SK-N-SH (cell line): ENCODE measurements at regions not wholly inside any gene's neighbourhood (a gene's known extent, or its start where the extent isn't known, plus 50 kb on each side); places are given as distances from the start of the nearest gene placed in this dataset.

Source experiments
- CTCF ChIA-PET: fragments of 300-600, 350-600 bp; formaldehyde crosslinking; extraction: SDS; loops from one replicate; lab custom pipeline; 2021; lab: Yijun Ruan, JAX
- POLR2A ChIA-PET: fragments of 350-600 bp; sonication (Branson Sonifier 250); formaldehyde crosslinking; extraction: SDS; loops from one replicate; lab custom pipeline; 2020; ENCODE audit warnings: antibody characterized with exemption, inconsistent platforms; lab: Yijun Ruan, JAX
- DNase-seq: peaks from one replicate; pipeline ENCODE4 v3.0.0; 2012
- H2AFZ ChIP-seq: fragments of 200-600 bp; sonication (generic); 2 replicates; pipeline ENCODE4 v1.8.1; 2016; ENCODE audit warnings: antibody characterized with exemption, mild to moderate bottlenecking, low read depth
- H3F3A ChIP-seq: fragments of 200-600 bp; sonication (generic); replicated peaks from 2 replicates; pipeline ENCODE3; 2016; ENCODE audit warnings: antibody characterized with exemption, mild to moderate bottlenecking; ENCODE audit not compliant: insufficient read depth
- H3K27ac ChIP-seq, 2 experiments: fragments of 200-500 bp in 1 of 2; fragments of 200-600 bp in 1 of 2; sonication (Bioruptor generic) in 1 of 2; sonication (generic), shearing (Covaris generic) in 1 of 2; 2 replicates each; pipeline versions ENCODE4 v1.5.1 to v1.6.1; 2014 to 2016; ENCODE audit warnings: low read depth in 2 of 2, inconsistent platforms in 1 of 2, low read length in 1 of 2, mild to moderate bottlenecking in 1 of 2, mixed read lengths in 1 of 2
- H3K27me3 ChIP-seq: fragments of 200-600 bp; sonication (generic), shearing (Covaris generic); 2 replicates; pipeline ENCODE4 v1.6.1; 2016; ENCODE audit warnings: mixed run types; ENCODE audit not compliant: insufficient read depth
- H3K36me3 ChIP-seq, 2 experiments: fragments of 200-500 bp in 1 of 2; fragments of 200-600 bp in 1 of 2; sonication (Bioruptor generic) in 1 of 2; sonication (generic) in 1 of 2; replicated peaks in 1 of 2; 2 replicates each; pipeline versions ENCODE3 to v1.5.1; 2014 to 2016; ENCODE audit warnings: low read length in 1 of 2, mild to moderate bottlenecking in 1 of 2; ENCODE audit not compliant: insufficient read depth in 2 of 2, control insufficient read depth in 1 of 2
- H3K4me1 ChIP-seq, 2 experiments: fragments of 200-500 bp in 1 of 2; fragments of 200-600 bp in 1 of 2; sonication (Bioruptor generic) in 1 of 2; sonication (generic), shearing (Covaris generic) in 1 of 2; 2 replicates each; pipeline versions ENCODE4 v1.5.1 to v1.6.1; 2014 to 2016; ENCODE audit warnings: low read depth in 1 of 2, low read length in 1 of 2, mixed run types in 1 of 2; ENCODE audit not compliant: insufficient read depth in 2 of 2, control insufficient read depth in 1 of 2
- H3K4me2 ChIP-seq: fragments of 200-600 bp; sonication (generic), shearing (Covaris generic); 2 replicates; pipeline ENCODE4 v1.6.1; 2017; ENCODE audit warnings: mixed run types
- H3K4me3 ChIP-seq, 2 experiments: fragments of 200-500 bp in 1 of 2; fragments of 200-600 bp in 1 of 2; sonication (Bioruptor generic) in 1 of 2; sonication (generic), shearing (Covaris generic) in 1 of 2; 2 replicates each; pipeline versions ENCODE4 v1.5.1 to v1.8.1; 2014 to 2016; ENCODE audit warnings: low read depth in 2 of 2, inconsistent platforms in 1 of 2, low read length in 1 of 2, mild to moderate bottlenecking in 1 of 2, mixed read lengths in 1 of 2, moderate library complexity in 1 of 2
- H3K79me2 ChIP-seq: fragments of 200-600 bp; sonication (generic); 2 replicates; pipeline ENCODE4 v1.8.1; 2017; ENCODE audit warnings: mild to moderate bottlenecking; ENCODE audit not compliant: insufficient read depth
- H3K9ac ChIP-seq: fragments of 200-600 bp; sonication (generic); 2 replicates; pipeline ENCODE4 v1.6.1; 2017; ENCODE audit warnings: mixed run types
- H3K9me2 ChIP-seq: fragments of 200-600 bp; sonication (generic); 2 replicates; pipeline ENCODE4 v1.6.1; 2017; ENCODE audit warnings: mixed run types
- H3K9me3 ChIP-seq: fragments of 200-600 bp; sonication (generic); 2 replicates; pipeline ENCODE4 v1.6.1; 2017; ENCODE audit warnings: mixed run types, mild to moderate bottlenecking, moderate library complexity
- H4K20me1 ChIP-seq: fragments of 200-600 bp; sonication (generic); 2 replicates; pipeline ENCODE4 v1.6.1; 2017; ENCODE audit warnings: mild to moderate bottlenecking, mixed run types; ENCODE audit not compliant: insufficient read depth
- CHD2 ChIP-seq: fragments of 150-350 bp; IDR thresholded peaks from 2 replicates; pipeline ENCODE4 v1.6.1; 2018; ENCODE audit warnings: low read length; ENCODE audit not compliant: partially characterized antibody
- EP300 ChIP-seq, 2 experiments: IDR thresholded peaks; 2 replicates each; pipeline versions ENCODE4 v1.4.0 to v1.6.1; 2012; ENCODE audit warnings: borderline replicate concordance in 1 of 2, low read depth in 1 of 2, low read length in 1 of 2
- EZH2phosphoT487 ChIP-seq: fragments of 200-600 bp; sonication (generic); IDR thresholded peaks from 2 replicates; pipeline ENCODE4 v1.6.1; 2017; ENCODE audit warnings: low read depth, mixed run types, mild to moderate bottlenecking, antibody characterized with exemption, moderate library complexity, borderline replicate concordance
- FOXJ3 ChIP-seq: sonication (generic); formaldehyde crosslinking; IDR thresholded peaks from 2 replicates; pipeline ENCODE4 v1.5.1; 2020; ENCODE audit warnings: mild to moderate bottlenecking, missing genetic modification reagents
- GABPA ChIP-seq: IDR thresholded peaks from 2 replicates; pipeline ENCODE4 v1.4.0; 2012; ENCODE audit warnings: low read depth, mild to moderate bottlenecking
- JUND ChIP-seq: IDR thresholded peaks from 2 replicates; pipeline ENCODE4 v1.4.0; 2012
- NFIC ChIP-seq: IDR thresholded peaks from 2 replicates; pipeline ENCODE4 v1.4.0; 2012; ENCODE audit warnings: borderline replicate concordance
- POLR2AphosphoS5 ChIP-seq: IDR thresholded peaks from 2 replicates; pipeline ENCODE4 v1.6.1; 2012; ENCODE audit warnings: low read depth, low read length
- RAD21 ChIP-seq: IDR thresholded peaks from 2 replicates; pipeline ENCODE4 v1.6.1; 2012; ENCODE audit warnings: mild to moderate bottlenecking, low read length
- RFX5 ChIP-seq: IDR thresholded peaks from 2 replicates; pipeline ENCODE4 v1.6.1; 2012; ENCODE audit warnings: mild to moderate bottlenecking, improper control_type of control experiment, low read length
- SMC3 ChIP-seq: IDR thresholded peaks from 2 replicates; pipeline ENCODE4 v1.6.1; 2012; ENCODE audit warnings: low read depth, low read length, improper control_type of control experiment
- WGBS: methylation state at CpG from one replicate; pipeline ENCODE4 v1.1.6; 2017; ENCODE audit warnings: low lambda C conversion rate; 5-methylcytosine and 5-hydroxymethylcytosine counted together
- TF ChIP-seq, protein P1 (sequence below): IDR thresholded peaks from 2 replicates; pipeline ENCODE4 v1.6.1; 2012; ENCODE audit warnings: mild to moderate bottlenecking, low read depth, low read length, moderate library complexity
- TF ChIP-seq, protein P2 (sequence below): fragments of 150-350 bp; IDR thresholded peaks from 2 replicates; pipeline ENCODE4 v1.6.1; 2016; ENCODE audit warnings: mild to moderate bottlenecking, low read depth, low read length
- TF ChIP-seq, protein P3 (sequence below): fragments of 200-600 bp; sonication (generic); IDR thresholded peaks from 2 replicates; pipeline ENCODE4 v1.6.1; 2017; ENCODE audit warnings: antibody characterized with exemption, mild to moderate bottlenecking, moderate library complexity
- TF ChIP-seq, protein P4 (sequence below): IDR thresholded peaks from 2 replicates; pipeline ENCODE4 v1.4.0; 2012; ENCODE audit warnings: low read depth
- TF ChIP-seq, protein P5 (sequence below): IDR thresholded peaks from 2 replicates; pipeline ENCODE4 v1.4.0; 2012; ENCODE audit warnings: low read depth, borderline replicate concordance

DNA sequence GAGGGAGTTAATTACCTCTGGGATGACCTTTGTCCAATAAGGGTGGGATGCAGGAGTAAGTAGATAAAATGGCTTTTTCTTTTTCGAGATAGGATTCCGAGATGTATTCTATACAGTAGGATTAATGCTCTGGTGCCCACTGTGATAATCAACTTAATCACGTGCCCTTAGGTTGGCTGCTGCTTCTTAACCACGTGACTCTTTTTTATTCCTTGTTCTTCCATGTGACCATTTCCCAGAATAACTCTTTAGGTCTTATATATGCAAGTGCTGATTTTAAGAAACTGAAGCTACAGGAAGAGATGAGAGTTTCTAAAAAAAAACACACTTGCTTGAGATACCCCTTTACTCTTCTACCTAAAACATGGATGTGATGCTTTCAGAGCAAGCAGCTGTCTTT is 1628.9 kb downstream of the PCDH7 start:
- CTCF ChIA-PET, result no interaction called here

DNA sequence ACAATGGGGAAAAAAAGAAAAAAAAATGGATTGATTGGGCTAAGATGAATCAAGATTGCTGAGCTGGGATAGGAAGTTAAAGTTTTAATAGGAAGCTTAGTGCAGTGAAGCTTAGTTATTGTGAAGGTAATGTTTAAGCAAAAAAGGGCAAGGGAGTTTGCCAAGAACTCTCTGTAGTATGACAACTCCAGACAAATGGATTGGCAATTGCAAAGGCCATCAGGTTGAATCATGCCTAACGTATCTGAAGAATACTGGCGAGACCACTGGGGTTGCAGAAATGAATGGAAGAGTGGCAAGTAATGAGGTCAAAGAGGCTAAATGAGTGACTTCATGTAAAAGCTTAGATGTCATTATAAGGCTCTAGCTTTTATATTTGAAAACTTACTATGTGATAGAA is 1654.0 kb downstream of the PCDH7 start:
- TF ChIP-seq JUND, result no peak
- Histone ChIP-seq H3K9me2 (no peaks in the 10 kb centered on the region), H3K9ac (no peak overlapping the region), H3K4me3 (no peak overlapping the region), H4K20me1 (no peaks in the 10 kb centered on the region), H3K36me3 (no peaks in the 10 kb centered on the region), H3K27me3 (no peaks in the 10 kb centered on the region), H3K9me3 (no peaks in the 10 kb centered on the region), H3K79me2 (no peaks in the 10 kb centered on the region), H3K4me1 (no peaks in the 10 kb centered on the region), H3F3A (no peaks in the 10 kb centered on the region), H3K27ac (no peak overlapping the region), H3K4me2 (no peak overlapping the region), H2AFZ (no peak overlapping the region)
- WGBS, result 26% methylated on average over 2 of the region's 2 CpGs
- DNase-seq, result no peak
- ChIA-PET CTCF (no interaction called here), POLR2A (no interaction called here)

More for the DNA sequence above, 1628.9 kb downstream of the PCDH7 start:
- WGBS, result 9% methylated on average over 4 of the region's 4 CpGs
- no peak overlapping the region for H3K27ac ChIP-seq
- no peaks in the 10 kb centered on the region for H3K79me2 ChIP-seq
- H3F3A ChIP-seq, result no peaks in the 10 kb centered on the region
- no peaks in the 10 kb centered on the region for H3K36me3 ChIP-seq
- no peaks in the 10 kb centered on the region for H3K9me3 ChIP-seq
- H2AFZ ChIP-seq, result no peak overlapping the region
- H3K27me3 ChIP-seq, result no peaks in the 10 kb centered on the region
- POLR2A ChIA-PET, result no interaction called here
- H3K9ac ChIP-seq, result no peak overlapping the region
- H3K4me2 ChIP-seq, result no peak overlapping the region
- no peak overlapping the region for H3K4me3 ChIP-seq
- H4K20me1 ChIP-seq, result no peaks in the 10 kb centered on the region
- no peaks in the 10 kb centered on the region for H3K4me1 ChIP-seq
- DNase-seq, result no peak
- H3K9me2 ChIP-seq, result no peaks in the 10 kb centered on the region
- no peak for TF ChIP-seq RAD21
- TF ChIP-seq NFIC, result no peak

DNA sequence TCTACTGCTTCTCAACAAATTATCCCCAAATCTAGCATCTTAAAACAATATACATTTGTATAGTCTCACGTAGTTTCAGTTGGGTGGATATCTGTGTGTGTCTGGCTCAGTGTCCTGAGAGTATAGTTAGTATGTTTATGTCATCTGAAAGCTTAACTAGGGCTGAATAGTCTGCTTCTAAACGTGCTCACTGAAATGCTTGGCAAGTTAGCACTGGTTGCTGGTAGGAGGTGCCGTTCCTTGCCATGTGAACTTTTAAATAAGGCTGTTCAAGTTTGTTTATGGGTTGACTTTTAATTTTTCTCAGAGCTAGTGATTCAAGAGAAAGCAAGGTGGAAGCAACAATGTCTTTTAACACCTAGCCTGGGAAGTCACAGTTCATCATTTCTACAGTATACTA is 1673.6 kb downstream of the PCDH7 start:
- ChIA-PET CTCF (no interaction called here), POLR2A (no interaction called here)
- 4% methylated on average over 3 of the region's 3 CpGs for WGBS
- no peaks in the 10 kb centered on the region for H3K4me1 ChIP-seq
- H3F3A ChIP-seq, result no peaks in the 10 kb centered on the region
- H2AFZ ChIP-seq, result no peak overlapping the region
- no peak for DNase-seq
- no peak overlapping the region for H3K27ac ChIP-seq
- no peak overlapping the region for H3K4me3 ChIP-seq
- H3K4me2 ChIP-seq, result no peak overlapping the region
- H4K20me1 ChIP-seq, result no peaks in the 10 kb centered on the region
- H3K9me2 ChIP-seq, result no peaks in the 10 kb centered on the region
- no peaks in the 10 kb centered on the region for H3K79me2 ChIP-seq
- no peaks in the 10 kb centered on the region for H3K27me3 ChIP-seq
- no peaks in the 10 kb centered on the region for H3K36me3 ChIP-seq
- no peaks in the 10 kb centered on the region; the same call in 1 of the 2 replicates for H3K9me3 ChIP-seq
- no peak overlapping the region for H3K9ac ChIP-seq
- TF ChIP-seq GABPA, result no peak
- TF ChIP-seq POLR2AphosphoS5, result no peak
- TF ChIP-seq, protein P1, sequence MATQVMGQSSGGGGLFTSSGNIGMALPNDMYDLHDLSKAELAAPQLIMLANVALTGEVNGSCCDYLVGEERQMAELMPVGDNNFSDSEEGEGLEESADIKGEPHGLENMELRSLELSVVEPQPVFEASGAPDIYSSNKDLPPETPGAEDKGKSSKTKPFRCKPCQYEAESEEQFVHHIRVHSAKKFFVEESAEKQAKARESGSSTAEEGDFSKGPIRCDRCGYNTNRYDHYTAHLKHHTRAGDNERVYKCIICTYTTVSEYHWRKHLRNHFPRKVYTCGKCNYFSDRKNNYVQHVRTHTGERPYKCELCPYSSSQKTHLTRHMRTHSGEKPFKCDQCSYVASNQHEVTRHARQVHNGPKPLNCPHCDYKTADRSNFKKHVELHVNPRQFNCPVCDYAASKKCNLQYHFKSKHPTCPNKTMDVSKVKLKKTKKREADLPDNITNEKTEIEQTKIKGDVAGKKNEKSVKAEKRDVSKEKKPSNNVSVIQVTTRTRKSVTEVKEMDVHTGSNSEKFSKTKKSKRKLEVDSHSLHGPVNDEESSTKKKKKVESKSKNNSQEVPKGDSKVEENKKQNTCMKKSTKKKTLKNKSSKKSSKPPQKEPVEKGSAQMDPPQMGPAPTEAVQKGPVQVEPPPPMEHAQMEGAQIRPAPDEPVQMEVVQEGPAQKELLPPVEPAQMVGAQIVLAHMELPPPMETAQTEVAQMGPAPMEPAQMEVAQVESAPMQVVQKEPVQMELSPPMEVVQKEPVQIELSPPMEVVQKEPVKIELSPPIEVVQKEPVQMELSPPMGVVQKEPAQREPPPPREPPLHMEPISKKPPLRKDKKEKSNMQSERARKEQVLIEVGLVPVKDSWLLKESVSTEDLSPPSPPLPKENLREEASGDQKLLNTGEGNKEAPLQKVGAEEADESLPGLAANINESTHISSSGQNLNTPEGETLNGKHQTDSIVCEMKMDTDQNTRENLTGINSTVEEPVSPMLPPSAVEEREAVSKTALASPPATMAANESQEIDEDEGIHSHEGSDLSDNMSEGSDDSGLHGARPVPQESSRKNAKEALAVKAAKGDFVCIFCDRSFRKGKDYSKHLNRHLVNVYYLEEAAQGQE, result no peak
- no peak for TF ChIP-seq JUND
- TF ChIP-seq, protein P2, sequence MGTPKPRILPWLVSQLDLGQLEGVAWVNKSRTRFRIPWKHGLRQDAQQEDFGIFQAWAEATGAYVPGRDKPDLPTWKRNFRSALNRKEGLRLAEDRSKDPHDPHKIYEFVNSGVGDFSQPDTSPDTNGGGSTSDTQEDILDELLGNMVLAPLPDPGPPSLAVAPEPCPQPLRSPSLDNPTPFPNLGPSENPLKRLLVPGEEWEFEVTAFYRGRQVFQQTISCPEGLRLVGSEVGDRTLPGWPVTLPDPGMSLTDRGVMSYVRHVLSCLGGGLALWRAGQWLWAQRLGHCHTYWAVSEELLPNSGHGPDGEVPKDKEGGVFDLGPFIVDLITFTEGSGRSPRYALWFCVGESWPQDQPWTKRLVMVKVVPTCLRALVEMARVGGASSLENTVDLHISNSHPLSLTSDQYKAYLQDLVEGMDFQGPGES, result no peak
- TF ChIP-seq, protein P3, sequence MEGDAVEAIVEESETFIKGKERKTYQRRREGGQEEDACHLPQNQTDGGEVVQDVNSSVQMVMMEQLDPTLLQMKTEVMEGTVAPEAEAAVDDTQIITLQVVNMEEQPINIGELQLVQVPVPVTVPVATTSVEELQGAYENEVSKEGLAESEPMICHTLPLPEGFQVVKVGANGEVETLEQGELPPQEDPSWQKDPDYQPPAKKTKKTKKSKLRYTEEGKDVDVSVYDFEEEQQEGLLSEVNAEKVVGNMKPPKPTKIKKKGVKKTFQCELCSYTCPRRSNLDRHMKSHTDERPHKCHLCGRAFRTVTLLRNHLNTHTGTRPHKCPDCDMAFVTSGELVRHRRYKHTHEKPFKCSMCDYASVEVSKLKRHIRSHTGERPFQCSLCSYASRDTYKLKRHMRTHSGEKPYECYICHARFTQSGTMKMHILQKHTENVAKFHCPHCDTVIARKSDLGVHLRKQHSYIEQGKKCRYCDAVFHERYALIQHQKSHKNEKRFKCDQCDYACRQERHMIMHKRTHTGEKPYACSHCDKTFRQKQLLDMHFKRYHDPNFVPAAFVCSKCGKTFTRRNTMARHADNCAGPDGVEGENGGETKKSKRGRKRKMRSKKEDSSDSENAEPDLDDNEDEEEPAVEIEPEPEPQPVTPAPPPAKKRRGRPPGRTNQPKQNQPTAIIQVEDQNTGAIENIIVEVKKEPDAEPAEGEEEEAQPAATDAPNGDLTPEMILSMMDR, result no peak
- no peak for TF ChIP-seq EP300 (IDR thresholded peaks at IDR 0.05; ENCODE audit: borderline replicate concordance in 1 of 2, low read depth in 1 of 2, low read length in 1 of 2)
- TF ChIP-seq RFX5, result no peak
- TF ChIP-seq SMC3, result no peak
- TF ChIP-seq, protein P4, sequence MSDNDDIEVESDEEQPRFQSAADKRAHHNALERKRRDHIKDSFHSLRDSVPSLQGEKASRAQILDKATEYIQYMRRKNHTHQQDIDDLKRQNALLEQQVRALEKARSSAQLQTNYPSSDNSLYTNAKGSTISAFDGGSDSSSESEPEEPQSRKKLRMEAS, result no peak
- TF ChIP-seq EZH2phosphoT487, result no peak
- TF ChIP-seq CHD2, result no peak
- TF ChIP-seq FOXJ3 (CRISPR knock-in tag), result no peak
- TF ChIP-seq, protein P5, sequence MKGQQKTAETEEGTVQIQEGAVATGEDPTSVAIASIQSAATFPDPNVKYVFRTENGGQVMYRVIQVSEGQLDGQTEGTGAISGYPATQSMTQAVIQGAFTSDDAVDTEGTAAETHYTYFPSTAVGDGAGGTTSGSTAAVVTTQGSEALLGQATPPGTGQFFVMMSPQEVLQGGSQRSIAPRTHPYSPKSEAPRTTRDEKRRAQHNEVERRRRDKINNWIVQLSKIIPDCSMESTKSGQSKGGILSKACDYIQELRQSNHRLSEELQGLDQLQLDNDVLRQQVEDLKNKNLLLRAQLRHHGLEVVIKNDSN, result no peak
